ENCODE measurements at regions not wholly inside any gene's neighbourhood (a gene's known extent, or its start where the extent isn't known, plus 50 kb on each side); places are given as distances from the start of the nearest gene placed in this dataset.

- peak; percentile 27 for DNase-seq (ENCODE audit: low spot score)
Observed at GRCh38 chr5:158155811-158156505, 297.0 kb upstream of the CLINT1 start.

- DNase-seq (ENCODE audit: low spot score) = no peak
Observed at GRCh38 chr5:158155067-158155466, 296.1 kb upstream of the CLINT1 start.

- DNase-seq (ENCODE audit: low spot score) = peak; percentile 91
Observed at GRCh38 chr5:158154226-158155005, 295.5 kb upstream of the CLINT1 start.

- DNase-seq (ENCODE audit: low spot score) = no peak
Observed at GRCh38 chr5:158153508-158153907, 294.6 kb upstream of the CLINT1 start.

GRCh38 chr5:158152136-158152535, 293.2 kb upstream of the CLINT1 start:
- no peak for DNase-seq (ENCODE audit: low spot score)

- no peak for DNase-seq (ENCODE audit: low spot score)
Observed at GRCh38 chr5:158147227-158147626, 288.3 kb upstream of the CLINT1 start.

GRCh38 chr5:158145827-158146226, 286.9 kb upstream of the CLINT1 start:
- DNase-seq (ENCODE audit: low spot score) = no peak

- DNase-seq (ENCODE audit: low spot score) = no peak
Observed at GRCh38 chr5:158143081-158143480, 284.1 kb upstream of the CLINT1 start.

- DNase-seq (ENCODE audit: low spot score) = no peak
Observed at GRCh38 chr5:158142156-158142555, 283.2 kb upstream of the CLINT1 start.

GRCh38 chr5:158140120-158140731, 281.3 kb upstream of the CLINT1 start:
- peak; percentile 51 for DNase-seq (ENCODE audit: low spot score)

- peak; percentile 76 for DNase-seq (ENCODE audit: low spot score)
Observed at GRCh38 chr5:158139161-158139560, 280.2 kb upstream of the CLINT1 start.

GRCh38 chr5:158135682-158136179, 276.8 kb upstream of the CLINT1 start:
- DNase-seq (ENCODE audit: low spot score) = no peak

GRCh38 chr5:158133369-158133768, 274.4 kb upstream of the CLINT1 start:
- DNase-seq (ENCODE audit: low spot score) = no peak

GRCh38 chr5:158127536-158127935, 268.6 kb upstream of the CLINT1 start:
- no peak for DNase-seq (ENCODE audit: low spot score)

GRCh38 chr5:158126442-158127405, 267.8 kb upstream of the CLINT1 start:
- no peak for DNase-seq (ENCODE audit: low spot score)

GRCh38 chr5:158124606-158125316, 265.8 kb upstream of the CLINT1 start:
- no peak for DNase-seq (ENCODE audit: low spot score)

GRCh38 chr5:158123595-158123994, 264.6 kb upstream of the CLINT1 start:
- no peak for DNase-seq (ENCODE audit: low spot score)

- DNase-seq (ENCODE audit: low spot score) = no peak
Observed at GRCh38 chr5:158121678-158122077, 262.7 kb upstream of the CLINT1 start.

- no peak for DNase-seq (ENCODE audit: low spot score)
Observed at GRCh38 chr5:158120760-158121159, 261.8 kb upstream of the CLINT1 start.

GRCh38 chr5:158119961-158120723, 261.2 kb upstream of the CLINT1 start:
- DNase-seq (ENCODE audit: low spot score) = peak; percentile 36

All from AG08395 (cell line).